CD4-positive, alpha-beta T cell treated with Interferon alpha-2 for 1 hour (primary cell): ENCODE measurements at regions not wholly inside any gene's neighbourhood (a gene's known extent, or its start where the extent isn't known, plus 50 kb on each side); places are given as distances from the start of the nearest gene placed in this dataset.
A peak's percentile ranks its signal among the peaks of the same experiment; 100 is the strongest.

ENCODE experiments used
- DNase-seq, 2 donors: peaks; one replicate each; pipeline ENCODE4 v3.0.0-alpha.2; 2020 to 2022

- no peak for DNase-seq
These were observed 269.7 kb downstream of the XXYLT1 start for GRCh38 chr3:195001261-195001660.

- peak; percentile 19 to 22 for DNase-seq
These were observed 268.7 kb downstream of the XXYLT1 start for GRCh38 chr3:195001961-195002861.

- peak in 1 of 2 donors; percentile 11 for DNase-seq
These were observed 267.7 kb downstream of the XXYLT1 start for GRCh38 chr3:195003006-195003892.

GRCh38 chr3:195003893-195004289, 267.1 kb downstream of the XXYLT1 start:
- no peak for DNase-seq

GRCh38 chr3:195004512-195005250, 266.3 kb downstream of the XXYLT1 start:
- DNase-seq: no peak

- no peak for DNase-seq
These were observed 265.7 kb downstream of the XXYLT1 start for GRCh38 chr3:195005251-195005620.

- no peak for DNase-seq
These were observed 265.0 kb downstream of the XXYLT1 start for GRCh38 chr3:195005759-195006510.

- no peak for DNase-seq
These were observed 263.8 kb downstream of the XXYLT1 start for GRCh38 chr3:195007151-195007550.

GRCh38 chr3:195007766-195008165, 263.2 kb downstream of the XXYLT1 start:
- DNase-seq: no peak

GRCh38 chr3:195008816-195009215, 262.1 kb downstream of the XXYLT1 start:
- DNase-seq: no peak

GRCh38 chr3:195009616-195010015, 261.3 kb downstream of the XXYLT1 start:
- DNase-seq: no peak

GRCh38 chr3:195010551-195011100, 260.3 kb downstream of the XXYLT1 start:
- DNase-seq: no peak

- DNase-seq: no peak
These were observed 259.6 kb downstream of the XXYLT1 start for GRCh38 chr3:195011231-195011834.

- DNase-seq: no peak
These were observed 258.9 kb downstream of the XXYLT1 start for GRCh38 chr3:195012100-195012499.

- DNase-seq: no peak
These were observed 258.4 kb downstream of the XXYLT1 start for GRCh38 chr3:195012571-195012970.

- DNase-seq: no peak
These were observed 257.3 kb downstream of the XXYLT1 start for GRCh38 chr3:195013411-195014361.

- no peak for DNase-seq
These were observed 255.9 kb downstream of the XXYLT1 start for GRCh38 chr3:195015021-195015420.

GRCh38 chr3:195017151-195017550, 253.8 kb downstream of the XXYLT1 start:
- DNase-seq: no peak
